ENCODE measurements at regions not wholly inside any gene's neighbourhood (a gene's known extent, or its start where the extent isn't known, plus 50 kb on each side); places are given as distances from the start of the nearest gene placed in this dataset.

DNA sequence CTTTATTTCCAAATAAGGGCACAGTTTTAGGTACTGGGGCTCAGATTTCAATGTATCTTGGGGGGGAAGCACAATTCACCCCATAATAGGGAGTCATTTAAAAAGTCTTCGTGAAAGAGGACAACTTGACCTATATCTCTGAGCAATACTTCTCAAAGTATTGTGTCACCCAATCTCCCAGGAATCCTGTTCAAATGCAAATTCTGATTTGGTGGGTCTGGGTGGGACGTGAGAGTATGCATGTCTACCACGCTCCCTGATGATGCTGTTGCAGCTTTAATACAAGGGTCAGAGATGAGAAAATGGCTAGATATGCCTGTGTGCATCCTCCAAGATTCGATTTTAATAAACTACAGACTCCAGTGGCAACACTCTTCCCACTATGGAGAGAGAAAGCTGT, 514.8 kb downstream of the BCOR start:
- TF ChIP-seq REST (IDR thresholded peaks at IDR 0.05; ENCODE audit: low read depth) (no peak), CEBPB (IDR thresholded peaks at IDR 0.05) (no peak), RAD21 (IDR thresholded peaks at IDR 0.05; ENCODE audit: low read depth) (no peak), NFIC (IDR thresholded peaks at IDR 0.05) (no peak), USF1 (IDR thresholded peaks at IDR 0.05) (no peak), FOXM1 (IDR thresholded peaks at IDR 0.05; ENCODE audit: borderline replicate concordance, low read depth) (no peak), YY1 (IDR thresholded peaks at IDR 0.05; ENCODE audit: low read depth) (no peak), ZBTB7A (IDR thresholded peaks at IDR 0.05; ENCODE audit: low read depth) (no peak), EP300 (IDR thresholded peaks at IDR 0.05; ENCODE audit: borderline replicate concordance) (no peak)

Data from Ishikawa (cell line).